HepG2 (cell line): ENCODE measurements at regions not wholly inside any gene's neighbourhood (a gene's known extent, or its start where the extent isn't known, plus 50 kb on each side); places are given as distances from the start of the nearest gene placed in this dataset.

ENCODE experiments used
- CEBPG ChIP-seq: IDR thresholded peaks from 2 replicates; pipeline ENCODE4 v1.6.1; 2016
- RFXAP ChIP-seq: sonication (generic); formaldehyde crosslinking; IDR thresholded peaks from 2 replicates; pipeline ENCODE4 v1.4.0; 2020; ENCODE audit warnings: missing genetic modification reagents, borderline replicate concordance
- ZBTB7B ChIP-seq: sonication (generic); formaldehyde crosslinking; IDR thresholded peaks from 2 replicates; pipeline ENCODE4 v1.4.0; 2020; ENCODE audit warnings: missing genetic modification reagents
- ZC3H4 ChIP-seq: sonication (generic); formaldehyde crosslinking; IDR thresholded peaks from 2 replicates; pipeline ENCODE4 v1.4.0; 2020; ENCODE audit warnings: missing genetic modification reagents, borderline replicate concordance
- ZNF205 ChIP-seq: IDR thresholded peaks from 2 replicates; pipeline ENCODE4 v1.6.1; 2018; ENCODE audit warnings: missing biosample characterization, missing genetic modification reagents
- ZNF253 ChIP-seq: sonication (generic); formaldehyde crosslinking; IDR thresholded peaks from 2 replicates; pipeline ENCODE4 v1.8.0; 2022; ENCODE audit warnings: mild to moderate bottlenecking, missing genetic modification reagents, borderline replicate concordance
- ZNF557 ChIP-seq: sonication (generic); formaldehyde crosslinking; IDR thresholded peaks from 2 replicates; pipeline ENCODE4 v1.4.0; 2020; ENCODE audit warnings: missing genetic modification reagents
- ZNF777 ChIP-seq: sonication (generic); formaldehyde crosslinking; IDR thresholded peaks from 2 replicates; pipeline ENCODE4 v1.4.0; 2020; ENCODE audit warnings: missing genetic modification reagents
- TF ChIP-seq, protein P1 (sequence below), 2 experiments: sonication (generic) in 1 of 2; formaldehyde crosslinking in 1 of 2; IDR thresholded peaks; 2 replicates each; pipeline versions ENCODE4 v1.6.1 to v1.9.0; 2014 to 2022; ENCODE audit warnings: antibody characterized with exemption in 1 of 2, borderline replicate concordance in 1 of 2, inconsistent platforms in 1 of 2, low read depth in 1 of 2, missing genetic modification reagents in 1 of 2
- TF ChIP-seq, protein P2 (sequence below): sonication (generic); formaldehyde crosslinking; IDR thresholded peaks from 2 replicates; pipeline ENCODE4 v1.4.0; 2020; ENCODE audit warnings: mild to moderate bottlenecking, missing genetic modification reagents

DNA sequence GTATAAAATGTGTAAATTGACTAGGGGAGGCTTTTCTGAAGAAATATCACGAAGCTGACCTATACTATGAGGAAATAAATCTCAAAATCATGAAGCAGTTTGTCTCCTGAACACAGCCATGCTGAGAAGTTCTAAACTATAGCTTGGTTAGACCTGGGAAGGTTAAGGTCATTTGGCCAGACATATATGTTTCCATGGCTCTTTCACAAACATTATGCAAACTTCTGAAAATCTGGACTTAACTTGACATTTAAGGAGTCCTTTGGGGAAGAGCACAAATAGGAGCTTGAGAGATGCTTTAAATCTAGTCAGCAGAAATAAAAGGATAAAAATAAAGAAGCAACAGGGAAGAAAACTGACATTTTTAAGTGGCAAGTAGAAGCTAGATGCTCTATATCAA, 115.9 kb upstream of the MEOX2 start (continued):
- TF ChIP-seq, protein P1, sequence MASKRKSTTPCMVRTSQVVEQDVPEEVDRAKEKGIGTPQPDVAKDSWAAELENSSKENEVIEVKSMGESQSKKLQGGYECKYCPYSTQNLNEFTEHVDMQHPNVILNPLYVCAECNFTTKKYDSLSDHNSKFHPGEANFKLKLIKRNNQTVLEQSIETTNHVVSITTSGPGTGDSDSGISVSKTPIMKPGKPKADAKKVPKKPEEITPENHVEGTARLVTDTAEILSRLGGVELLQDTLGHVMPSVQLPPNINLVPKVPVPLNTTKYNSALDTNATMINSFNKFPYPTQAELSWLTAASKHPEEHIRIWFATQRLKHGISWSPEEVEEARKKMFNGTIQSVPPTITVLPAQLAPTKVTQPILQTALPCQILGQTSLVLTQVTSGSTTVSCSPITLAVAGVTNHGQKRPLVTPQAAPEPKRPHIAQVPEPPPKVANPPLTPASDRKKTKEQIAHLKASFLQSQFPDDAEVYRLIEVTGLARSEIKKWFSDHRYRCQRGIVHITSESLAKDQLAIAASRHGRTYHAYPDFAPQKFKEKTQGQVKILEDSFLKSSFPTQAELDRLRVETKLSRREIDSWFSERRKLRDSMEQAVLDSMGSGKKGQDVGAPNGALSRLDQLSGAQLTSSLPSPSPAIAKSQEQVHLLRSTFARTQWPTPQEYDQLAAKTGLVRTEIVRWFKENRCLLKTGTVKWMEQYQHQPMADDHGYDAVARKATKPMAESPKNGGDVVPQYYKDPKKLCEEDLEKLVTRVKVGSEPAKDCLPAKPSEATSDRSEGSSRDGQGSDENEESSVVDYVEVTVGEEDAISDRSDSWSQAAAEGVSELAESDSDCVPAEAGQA (IDR thresholded peaks at IDR 0.05; ENCODE audit: low read depth): no peak
- TF ChIP-seq, protein P1 (CRISPR knock-in tag; IDR thresholded peaks at IDR 0.05; ENCODE audit: borderline replicate concordance): no peak
- TF ChIP-seq, protein P2, sequence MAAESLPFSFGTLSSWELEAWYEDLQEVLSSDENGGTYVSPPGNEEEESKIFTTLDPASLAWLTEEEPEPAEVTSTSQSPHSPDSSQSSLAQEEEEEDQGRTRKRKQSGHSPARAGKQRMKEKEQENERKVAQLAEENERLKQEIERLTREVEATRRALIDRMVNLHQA (CRISPR knock-in tag): no peak
- TF ChIP-seq ZC3H4 (CRISPR knock-in tag) (no peak), ZNF253 (no peak), ZNF205 (CRISPR knock-in tag) (no peak), RFXAP (CRISPR knock-in tag) (no peak), CEBPG (CRISPR knock-in tag) (no peak), ZNF777 (no peak), ZBTB7B (CRISPR knock-in tag) (no peak), ZNF557 (no peak)
